K562 (cell line): ENCODE measurements at regions not wholly inside any gene's neighbourhood (a gene's known extent, or its start where the extent isn't known, plus 50 kb on each side); places are given as distances from the start of the nearest gene placed in this dataset.
A peak's percentile ranks its signal among the peaks of the same experiment; 100 is the strongest.

Experiments used
- ATAC-seq: fragments of 200-7000 bp; cut with Tn5 transposase; 3 replicates; pipeline ENCODE4 v1.9.1; 2020; ENCODE audit warnings: moderate library complexity
- BruUV-seq: library from RNA; stranded (reverse); fragments of 400-500 nt; replicated peaks from 2 replicates; lab custom pipeline; 2021; lab: Mats Ljungman, UMichigan
- CTCF ChIA-PET: fragments of 300-600 bp; formaldehyde crosslinking; extraction: SDS; loops from one replicate; lab custom pipeline; 2021; ENCODE audit warnings: low intra/inter-chr PET ratio; lab: Yijun Ruan, JAX
- POLR2A ChIA-PET: fragments of 300-600, 350-650 bp; sonication (Branson Sonifier 250); formaldehyde crosslinking; extraction: SDS; loops from one replicate; lab custom pipeline; 2021; ENCODE audit warnings: antibody characterized with exemption, inconsistent platforms; lab: Yijun Ruan, JAX
- DNase-seq, 4 experiments: peaks; one replicate each; pipeline versions ENCODE4 v3.0.0 to v3.0.0-alpha.2; 2011 to 2018; ENCODE audit warnings: low spot score in 3 of 4, mixed read lengths in 3 of 4; ENCODE audit errors: extremely low read depth in 1 of 4
- FAIRE-seq: peaks from 2 replicates; lab custom pipeline; 2011; peaks lifted over from hg19 to GRCh38; lab: Jason Lieb, UNC
- H2AFZ ChIP-seq: 2 replicates; pipeline ENCODE4 v1.6.0; 2011; ENCODE audit warnings: low read depth, low read length, control low read depth, inconsistent platforms
- H3K27ac ChIP-seq: fragments of 200-600 bp; 3 replicates; pipeline ENCODE4 v1.8.0; 2011; ENCODE audit warnings: low read depth, mild to moderate bottlenecking, control low read depth, inconsistent platforms, low read length, moderate library complexity, mixed read lengths; ENCODE audit errors: extremely low read depth
- H3K27me3 ChIP-seq, 2 experiments: fragments of 300-600 bp in 1 of 2; 2 replicates in 1 of 2; 3 replicates in 1 of 2; pipeline versions ENCODE4 v1.6.0 to v1.8.0; 2011; ENCODE audit warnings: inconsistent platforms in 2 of 2, low read length in 2 of 2, mild to moderate bottlenecking in 1 of 2, mixed read lengths in 1 of 2, moderate library complexity in 1 of 2; ENCODE audit not compliant: control insufficient read depth in 2 of 2, insufficient read depth in 2 of 2
- H3K36me3 ChIP-seq: fragments of 300-600 bp; 3 replicates; pipeline ENCODE4 v1.8.0; 2011; ENCODE audit warnings: mild to moderate bottlenecking, low read length, inconsistent platforms; ENCODE audit not compliant: control insufficient read depth, insufficient read depth
- H3K4me1 ChIP-seq, 2 experiments: fragments of 200-600 bp in 1 of 2; replicated peaks in 1 of 2; 2 replicates in 1 of 2; 3 replicates in 1 of 2; pipeline versions ENCODE4 v1.5.1 to v1.8.0; 2011; ENCODE audit warnings: inconsistent platforms in 2 of 2, low read length in 2 of 2, mild to moderate bottlenecking in 1 of 2, mixed read lengths in 1 of 2, moderate library complexity in 1 of 2; ENCODE audit not compliant: control insufficient read depth in 2 of 2, insufficient read depth in 2 of 2
- H3K4me2 ChIP-seq: 2 replicates; pipeline ENCODE4 v1.6.1; 2011; ENCODE audit warnings: low read length, control low read depth, inconsistent platforms, mixed read lengths; ENCODE audit not compliant: insufficient read depth
- H3K4me3 ChIP-seq: fragments of 200-600 bp; sonication (generic), shearing (Covaris generic); 2 replicates; pipeline ENCODE4 v1.5.1; 2016; ENCODE audit warnings: control low read depth, inconsistent platforms
- H3K79me2 ChIP-seq: fragments of 200-600 bp; 3 replicates; pipeline ENCODE4 v1.8.0; 2011; ENCODE audit warnings: low read length, inconsistent platforms; ENCODE audit not compliant: control insufficient read depth, insufficient read depth
- H3K9ac ChIP-seq, 2 experiments: 2 replicates each; pipeline versions ENCODE4 v1.6.0 to v1.6.1; 2011; ENCODE audit warnings: low read depth in 2 of 2, low read length in 2 of 2, control low read depth in 1 of 2, inconsistent platforms in 1 of 2, mild to moderate bottlenecking in 1 of 2, mixed read lengths in 1 of 2; ENCODE audit not compliant: insufficient read depth in 1 of 2
- H3K9me1 ChIP-seq: one replicate; pipeline ENCODE4 v1.6.0; 2011; ENCODE audit warnings: inconsistent platforms, mild to moderate bottlenecking, low read length, moderate library complexity; ENCODE audit not compliant: control insufficient read depth, insufficient read depth
- H3K9me3 ChIP-seq: replicated peaks from 2 replicates; pipeline ENCODE4 v1.5.1; 2011; ENCODE audit warnings: low read depth, low read length, inconsistent platforms; ENCODE audit not compliant: control insufficient read depth, insufficient read depth
- H4K20me1 ChIP-seq: replicated peaks from 2 replicates; pipeline ENCODE4 v1.6.1; 2011; ENCODE audit warnings: low read length, inconsistent platforms, mixed read lengths; ENCODE audit not compliant: control insufficient read depth, insufficient read depth
- DPF2 ChIP-seq: fragments of 450-650 bp; IDR thresholded peaks from 2 replicates; pipeline ENCODE4 v1.6.1; 2016
- FOXJ3 ChIP-seq: sonication (generic); formaldehyde crosslinking; IDR thresholded peaks from 2 replicates; pipeline ENCODE4 v1.4.0; 2020; ENCODE audit warnings: mild to moderate bottlenecking, missing genetic modification reagents
- FOXP1 ChIP-seq: sonication (generic); formaldehyde crosslinking; IDR thresholded peaks from 2 replicates; pipeline ENCODE4 v1.8.0; 2022; ENCODE audit warnings: mild to moderate bottlenecking, missing genetic modification reagents
- MAFK ChIP-seq: IDR thresholded peaks from 2 replicates; pipeline ENCODE4 v1.6.1; 2011; ENCODE audit warnings: low read length, improper control_type of control experiment
- NCOA4 ChIP-seq: fragments of 450-650 bp; IDR thresholded peaks from 2 replicates; pipeline ENCODE4 v1.6.1; 2018; ENCODE audit warnings: mild to moderate bottlenecking; ENCODE audit not compliant: partially characterized antibody
- NR2C1 ChIP-seq, 2 experiments: fragments of 450-650 bp; IDR thresholded peaks; 2 replicates each; pipeline ENCODE4 v1.6.1; 2017; ENCODE audit warnings: mild to moderate bottlenecking in 2 of 2, antibody characterized with exemption in 1 of 2, inconsistent platforms in 1 of 2, missing compliant biosample characterization in 1 of 2, missing genetic modification characterization in 1 of 2
- SMARCC2 ChIP-seq: fragments of 450-650 bp; IDR thresholded peaks from 2 replicates; pipeline ENCODE4 v1.6.1; 2017; ENCODE audit warnings: antibody characterized with exemption, moderate library complexity, mild to moderate bottlenecking, low read depth
- STAT5A ChIP-seq: IDR thresholded peaks from 2 replicates; pipeline ENCODE4 v1.6.1; 2012; ENCODE audit warnings: low read length, inconsistent platforms, borderline replicate concordance
- TRIM24 ChIP-seq, 2 experiments: fragments of 450-650 bp; IDR thresholded peaks; 2 replicates each; pipeline ENCODE4 v1.6.1; 2016
- TSC22D4 ChIP-seq: fragments of 450-650 bp; IDR thresholded peaks from 2 replicates; pipeline ENCODE4 v1.6.1; 2016; ENCODE audit warnings: missing genetic modification characterization, missing biosample characterization, control low read depth
- ZEB2 ChIP-seq: fragments of 450-650 bp; IDR thresholded peaks from 2 replicates; pipeline ENCODE4 v1.6.1; 2016
- WGBS: fragments of 100-300 bp; shearing (Covaris generic); methylation state at CpG from one replicate; pipeline ENCODE4 v1.1.6; 2016; ENCODE audit warnings: low coverage, mixed read lengths; ENCODE audit not compliant: insufficient coverage; ENCODE audit errors: missing lambda C conversion rate; 5-methylcytosine and 5-hydroxymethylcytosine counted together
- in situ Hi-C: fragments of 300-500 bp; cut with MboI; formaldehyde crosslinking; loops from 4 replicates; pipeline ENCODE4 v1.15.0; 2018; ENCODE audit warnings: inconsistent platforms, mixed read lengths
- intact Hi-C: fragments of 100-400 bp; cut with micrococcal nuclease; formaldehyde crosslinking; loops from 2 replicates; pipeline ENCODE4 v1.14.2; 2022
- TF ChIP-seq, protein P1 (sequence below), 2 experiments: IDR thresholded peaks; 2 replicates each; pipeline ENCODE4 v1.6.1; 2012; ENCODE audit warnings: improper control_type of control experiment in 2 of 2, low read depth in 2 of 2, low read length in 2 of 2, borderline replicate concordance in 1 of 2
- TF ChIP-seq, protein P2 (sequence below): fragments of 450-650 bp; formaldehyde crosslinking; IDR thresholded peaks from 2 replicates; pipeline ENCODE4 v1.4.0; 2020; ENCODE audit warnings: mild to moderate bottlenecking

DNA sequence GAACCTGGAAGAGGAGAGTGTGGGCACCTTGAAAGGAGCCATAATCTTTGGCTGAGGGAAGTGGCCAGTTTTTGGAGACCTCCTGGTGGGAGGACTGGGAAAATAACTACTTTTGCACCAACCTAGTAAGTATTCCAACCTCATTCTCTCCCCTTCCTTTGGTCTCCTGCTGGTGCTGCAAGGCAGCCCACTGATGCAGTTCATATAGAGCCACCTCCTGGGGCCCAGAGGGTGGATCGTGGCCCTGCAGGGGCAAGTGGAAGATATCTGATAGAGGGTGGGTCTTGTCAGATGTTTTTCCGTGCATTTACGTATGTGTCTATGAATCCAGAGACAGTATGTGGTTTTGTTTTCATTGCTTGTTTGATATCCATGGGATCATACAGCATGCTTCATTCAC, 172.8 kb upstream of the PITX1 start:
- TF ChIP-seq, protein P1, sequence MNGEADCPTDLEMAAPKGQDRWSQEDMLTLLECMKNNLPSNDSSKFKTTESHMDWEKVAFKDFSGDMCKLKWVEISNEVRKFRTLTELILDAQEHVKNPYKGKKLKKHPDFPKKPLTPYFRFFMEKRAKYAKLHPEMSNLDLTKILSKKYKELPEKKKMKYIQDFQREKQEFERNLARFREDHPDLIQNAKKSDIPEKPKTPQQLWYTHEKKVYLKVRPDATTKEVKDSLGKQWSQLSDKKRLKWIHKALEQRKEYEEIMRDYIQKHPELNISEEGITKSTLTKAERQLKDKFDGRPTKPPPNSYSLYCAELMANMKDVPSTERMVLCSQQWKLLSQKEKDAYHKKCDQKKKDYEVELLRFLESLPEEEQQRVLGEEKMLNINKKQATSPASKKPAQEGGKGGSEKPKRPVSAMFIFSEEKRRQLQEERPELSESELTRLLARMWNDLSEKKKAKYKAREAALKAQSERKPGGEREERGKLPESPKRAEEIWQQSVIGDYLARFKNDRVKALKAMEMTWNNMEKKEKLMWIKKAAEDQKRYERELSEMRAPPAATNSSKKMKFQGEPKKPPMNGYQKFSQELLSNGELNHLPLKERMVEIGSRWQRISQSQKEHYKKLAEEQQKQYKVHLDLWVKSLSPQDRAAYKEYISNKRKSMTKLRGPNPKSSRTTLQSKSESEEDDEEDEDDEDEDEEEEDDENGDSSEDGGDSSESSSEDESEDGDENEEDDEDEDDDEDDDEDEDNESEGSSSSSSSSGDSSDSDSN (IDR thresholded peaks at IDR 0.05; ENCODE audit: borderline replicate concordance in 1 of 2, low read depth in 2 of 2, low read length in 2 of 2), result no peak
- no peak for TF ChIP-seq TRIM24 (IDR thresholded peaks at IDR 0.05)
- TF ChIP-seq, protein P2, sequence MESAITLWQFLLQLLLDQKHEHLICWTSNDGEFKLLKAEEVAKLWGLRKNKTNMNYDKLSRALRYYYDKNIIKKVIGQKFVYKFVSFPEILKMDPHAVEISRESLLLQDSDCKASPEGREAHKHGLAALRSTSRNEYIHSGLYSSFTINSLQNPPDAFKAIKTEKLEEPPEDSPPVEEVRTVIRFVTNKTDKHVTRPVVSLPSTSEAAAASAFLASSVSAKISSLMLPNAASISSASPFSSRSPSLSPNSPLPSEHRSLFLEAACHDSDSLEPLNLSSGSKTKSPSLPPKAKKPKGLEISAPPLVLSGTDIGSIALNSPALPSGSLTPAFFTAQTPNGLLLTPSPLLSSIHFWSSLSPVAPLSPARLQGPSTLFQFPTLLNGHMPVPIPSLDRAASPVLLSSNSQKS (CRISPR knock-in tag), result no peak
- TF ChIP-seq STAT5A, result no peak
- no peak for TF ChIP-seq MAFK
- TF ChIP-seq DPF2, result no peak
- no peak for TF ChIP-seq NR2C1 (IDR thresholded peaks at IDR 0.05)
- no peak for TF ChIP-seq NR2C1 (tag; IDR thresholded peaks at IDR 0.05)
- no peak for TF ChIP-seq FOXJ3 (CRISPR knock-in tag)
- TF ChIP-seq TSC22D4, result no peak
- TF ChIP-seq SMARCC2, result no peak
- no peak for TF ChIP-seq FOXP1 (CRISPR knock-in tag)
- TF ChIP-seq ZEB2, result no peak
- TF ChIP-seq NCOA4, result no peak
- intact Hi-C loops, result loop anchor here (10.0 kb wide), 1 partner anchor 218 kb away; no protein-coding TSS in a partner anchor
- 17% methylated on average over 3 of the region's 3 CpGs for WGBS
- no peaks in the 10 kb centered on the region for H3K36me3 ChIP-seq
- H2AFZ ChIP-seq, result peak overlapping the region; percentile 35; the same call in 1 of the 2 replicates
- ATAC-seq (peak; percentile 30; the same call in 2 of the 3 replicates), DNase-seq (no peak), FAIRE-seq (no peak)
- no TSS peak for BruUV-seq
- no peaks in the 10 kb centered on the region for H3K79me2 ChIP-seq
- H3K4me3 ChIP-seq, result no peak overlapping the region
- H4K20me1 ChIP-seq, result no peaks in the 10 kb centered on the region
- no peak overlapping the region for H3K9ac ChIP-seq
- in situ Hi-C loops, result no loop called here
- no peaks in the 10 kb centered on the region for H3K9me1 ChIP-seq
- no peak overlapping the region for H3K27ac ChIP-seq
- peaks cover 0 to 21% of the 10 kb centered on the region in 2 experiments; a peak in 3 of 5 replicates for H3K4me1 ChIP-seq
- ChIA-PET POLR2A (no interaction called here), CTCF (no interaction called here)
- H3K27me3 ChIP-seq, result no peaks in the 10 kb centered on the region
- H3K4me2 ChIP-seq, result no peak overlapping the region
- H3K9me3 ChIP-seq, result peaks cover 9% of the 10 kb centered on the region
